HEK293 (cell line): ENCODE measurements at regions not wholly inside any gene's neighbourhood (a gene's known extent, or its start where the extent isn't known, plus 50 kb on each side); places are given as distances from the start of the nearest gene placed in this dataset.

Source experiments
- CTCF ChIA-PET: fragments of 350-600 bp; formaldehyde crosslinking; extraction: SDS; loops from one replicate; lab custom pipeline; 2021; ENCODE audit warnings: antibody characterized with exemption; lab: Yijun Ruan, JAX
- POLR2A ChIA-PET: fragments of 300-600 bp; formaldehyde crosslinking; extraction: SDS; loops from one replicate; lab custom pipeline; 2020; ENCODE audit warnings: antibody characterized with exemption, inconsistent platforms; lab: Yijun Ruan, JAX
- H3K27ac ChIP-seq: fragments of 200-500 bp; sonication (Bioruptor generic); 2 replicates; pipeline ENCODE4 v1.5.1; 2014; ENCODE audit warnings: low read depth, low read length, control low read depth, inconsistent platforms; ENCODE audit errors: extremely low read depth
- H3K36me3 ChIP-seq, 2 experiments: fragments of 200-500 bp in 1 of 2; sonication (Bioruptor generic) in 1 of 2; 1 replicate in 1 of 2; 2 replicates in 1 of 2; pipeline ENCODE4 v1.5.1; 2014 to 2017; ENCODE audit warnings: inconsistent platforms in 2 of 2, low read length in 2 of 2; ENCODE audit not compliant: control insufficient read depth in 2 of 2, insufficient read depth in 1 of 2
- H3K4me1 ChIP-seq: fragments of 200-500 bp; sonication (Bioruptor generic); 2 replicates; pipeline ENCODE4 v1.5.1; 2014; ENCODE audit warnings: mild to moderate bottlenecking, low read length, inconsistent platforms; ENCODE audit not compliant: control insufficient read depth, insufficient read depth
- H3K4me3 ChIP-seq: 2 replicates; pipeline ENCODE4 v1.5.1; 2011; ENCODE audit warnings: low read depth, mild to moderate bottlenecking, control low read depth, low read length, moderate library complexity
- H3K9me3 ChIP-seq: fragments of 200-500 bp; sonication (Bioruptor generic); 2 replicates; pipeline ENCODE4 v1.5.1; 2014; ENCODE audit warnings: low read depth, low read length, inconsistent platforms; ENCODE audit not compliant: control insufficient read depth, insufficient read depth
- GFI1B ChIP-seq: fragments of 450-650 bp; formaldehyde crosslinking; IDR thresholded peaks from 2 replicates; pipeline ENCODE4 v1.5.1; 2016; ENCODE audit warnings: missing biosample characterization, missing genetic modification characterization
- HOXA7 ChIP-seq: sonication (generic); formaldehyde crosslinking; IDR thresholded peaks from 2 replicates; pipeline ENCODE4 v1.8.1; 2022; ENCODE audit warnings: missing genetic modification reagents, borderline replicate concordance
- KLF16 ChIP-seq: fragments of 450-650 bp; formaldehyde crosslinking; IDR thresholded peaks from 2 replicates; pipeline ENCODE4 v1.5.1; 2017; ENCODE audit warnings: missing biosample characterization, missing genetic modification characterization
- PRDM1 ChIP-seq: fragments of 450-650 bp; formaldehyde crosslinking; IDR thresholded peaks from 2 replicates; pipeline ENCODE4; 2016; ENCODE audit warnings: missing biosample characterization, missing genetic modification characterization
- PRDM4 ChIP-seq: fragments of 450-650 bp; formaldehyde crosslinking; IDR thresholded peaks from 2 replicates; pipeline ENCODE4 v1.5.1; 2017; ENCODE audit warnings: missing biosample characterization, missing genetic modification characterization
- ZNF138 ChIP-seq: fragments of 450-650 bp; formaldehyde crosslinking; IDR thresholded peaks from 2 replicates; pipeline ENCODE4 v1.5.1; 2016; ENCODE audit warnings: missing biosample characterization, missing genetic modification characterization, borderline replicate concordance
- ZNF148 ChIP-seq: fragments of 450-650 bp; formaldehyde crosslinking; IDR thresholded peaks from 2 replicates; pipeline ENCODE4 v1.5.0; 2017; ENCODE audit warnings: missing biosample characterization, missing genetic modification characterization, borderline replicate concordance
- ZNF280C ChIP-seq: fragments of 450-650 bp; formaldehyde crosslinking; IDR thresholded peaks from 2 replicates; pipeline ENCODE4 v1.5.1; 2016; ENCODE audit warnings: missing biosample characterization, missing genetic modification characterization
- ZNF280D ChIP-seq: fragments of 450-650 bp; formaldehyde crosslinking; IDR thresholded peaks from 2 replicates; pipeline ENCODE4 v1.5.1; 2016; ENCODE audit warnings: missing biosample characterization, missing genetic modification characterization
- ZNF404 ChIP-seq: fragments of 450-650 bp; formaldehyde crosslinking; IDR thresholded peaks from 2 replicates; pipeline ENCODE4 v1.5.1; 2017; ENCODE audit warnings: missing biosample characterization, missing genetic modification characterization
- ZNF416 ChIP-seq: fragments of 450-650 bp; formaldehyde crosslinking; IDR thresholded peaks from 2 replicates; pipeline ENCODE4 v1.5.1; 2016; ENCODE audit warnings: missing biosample characterization, missing genetic modification characterization
- ZNF426 ChIP-seq: fragments of 450-650 bp; formaldehyde crosslinking; IDR thresholded peaks from 2 replicates; pipeline ENCODE4 v1.5.1; 2017; ENCODE audit warnings: missing biosample characterization, missing genetic modification characterization, mild to moderate bottlenecking, inconsistent platforms, moderate library complexity
- ZNF704 ChIP-seq: fragments of 450-650 bp; formaldehyde crosslinking; IDR thresholded peaks from 2 replicates; pipeline ENCODE4 v1.5.1; 2016; ENCODE audit warnings: missing biosample characterization, missing genetic modification characterization

GRCh38 chr4:163245044-163245728 lies 78.5 kb upstream of the NAF1 start (continued):
- TF ChIP-seq HOXA7 (no peak), ZNF138 (tag by site-specific recombination) (no peak), ZNF426 (no peak), ZNF704 (no peak), KLF16 (tag by site-specific recombination) (no peak), ZNF416 (tag by site-specific recombination) (no peak)

GRCh38 chr4:163243297-163243981 lies 76.7 kb upstream of the NAF1 start:
- Histone ChIP-seq H3K36me3 (no peaks in the 10 kb centered on the region), H3K9me3 (no peaks in the 10 kb centered on the region), H3K27ac (no peak overlapping the region), H3K4me1 (no peaks in the 10 kb centered on the region), H3K4me3 (no peak overlapping the region)
- POLR2A ChIA-PET, result no interaction called here
- CTCF ChIA-PET, result no interaction called here
- TF ChIP-seq ZNF280C (tag by site-specific recombination), result no peak
- TF ChIP-seq PRDM4 (tag by site-specific recombination), result no peak
- TF ChIP-seq PRDM1, result no peak
- no peak for TF ChIP-seq ZNF280D (tag by site-specific recombination)
- no peak for TF ChIP-seq GFI1B (tag by site-specific recombination)
- no peak for TF ChIP-seq ZNF404
- TF ChIP-seq ZNF148 (tag by site-specific recombination), result no peak
